K562 (cell line): ENCODE measurements at regions not wholly inside any gene's neighbourhood (a gene's known extent, or its start where the extent isn't known, plus 50 kb on each side); places are given as distances from the start of the nearest gene placed in this dataset.
A peak's percentile ranks its signal among the peaks of the same experiment; 100 is the strongest.

Experiments
- DDX20 ChIP-seq: fragments of 450-650 bp; IDR thresholded peaks from 2 replicates; pipeline ENCODE4 v1.6.1; 2016; ENCODE audit warnings: missing genetic modification characterization, low read depth, mild to moderate bottlenecking, missing compliant biosample characterization, moderate library complexity
- ESRRB ChIP-seq: fragments of 250-450 bp; sonication (Bioruptor Pico); IDR thresholded peaks from 2 replicates; pipeline ENCODE4 v1.5.0; 2020; ENCODE audit warnings: mild to moderate bottlenecking, moderate library complexity, borderline replicate concordance
- ETV5 ChIP-seq: sonication (generic); formaldehyde crosslinking; IDR thresholded peaks from 2 replicates; pipeline ENCODE4 v1.4.0; 2020; ENCODE audit warnings: low read depth, mild to moderate bottlenecking, missing genetic modification reagents
- GATA2 ChIP-seq: sonication (generic); formaldehyde crosslinking; IDR thresholded peaks from 2 replicates; pipeline ENCODE4 v1.4.0; 2020; ENCODE audit warnings: mild to moderate bottlenecking, missing genetic modification reagents
- HIVEP1 ChIP-seq: fragments of 250-450 bp; sonication (Bioruptor Pico); IDR thresholded peaks from 2 replicates; pipeline ENCODE4 v1.4.0; 2020; ENCODE audit warnings: mild to moderate bottlenecking
- KDM1A ChIP-seq, 2 experiments: fragments of 450-650 bp; IDR thresholded peaks; 2 replicates each; pipeline ENCODE4 v1.6.1; 2016; ENCODE audit warnings: mild to moderate bottlenecking in 2 of 2
- MAFF ChIP-seq: IDR thresholded peaks from 2 replicates; pipeline ENCODE4 v1.6.1; 2012; ENCODE audit warnings: low read length, improper control_type of control experiment
- MCM5 ChIP-seq: fragments of 450-650 bp; IDR thresholded peaks from 2 replicates; pipeline ENCODE4 v1.6.1; 2016; ENCODE audit warnings: low read depth
- MEF2A ChIP-seq: IDR thresholded peaks from 2 replicates; pipeline ENCODE4 v1.6.1; 2011; ENCODE audit warnings: low read depth, mild to moderate bottlenecking, low read length, moderate library complexity; ENCODE audit not compliant: control insufficient read depth
- POLR3G ChIP-seq: IDR thresholded peaks from 2 replicates; pipeline ENCODE4 v1.6.1; 2011; ENCODE audit not compliant: insufficient read length, insufficient replicate concordance; ENCODE audit errors: extremely low read depth
- PTBP1 ChIP-seq: fragments of 200-400 bp; formaldehyde crosslinking; IDR thresholded peaks from 2 replicates; pipeline ENCODE4 v1.6.1; 2017; ENCODE audit warnings: low read depth, low read length
- RCOR1 ChIP-seq, 2 experiments: IDR thresholded peaks; 2 replicates each; pipeline ENCODE4 v1.6.1; 2012; ENCODE audit warnings: low read depth in 2 of 2, low read length in 2 of 2, borderline replicate concordance in 1 of 2, improper control_type of control experiment in 1 of 2
- RHOXF2B ChIP-seq: fragments of 250-450 bp; sonication (Bioruptor Pico); conservative IDR thresholded peaks from 2 replicates; pipeline ENCODE4 v1.5.1; 2021
- RUNX1 ChIP-seq: sonication (generic); IDR thresholded peaks from 2 replicates; pipeline ENCODE4 v1.6.1; 2016; ENCODE audit warnings: antibody characterized with exemption, low read depth
- SMAD4 ChIP-seq: fragments of 250-450 bp; sonication (Bioruptor Pico); conservative IDR thresholded peaks from 2 replicates; pipeline ENCODE4 v1.8.0; 2021; ENCODE audit warnings: inconsistent platforms, mild to moderate bottlenecking, moderate library complexity
- SMC3 ChIP-seq: conservative IDR thresholded peaks from 2 replicates; pipeline ENCODE4 v1.6.1; 2011; ENCODE audit warnings: low read depth, low read length, improper control_type of control experiment; ENCODE audit not compliant: insufficient read depth
- TAL1 ChIP-seq: fragments of 450-650 bp; IDR thresholded peaks from 2 replicates; pipeline ENCODE4 v1.6.1; 2016; ENCODE audit warnings: mild to moderate bottlenecking
- TBP ChIP-seq: optimal IDR thresholded peaks from 2 replicates; pipeline ENCODE3; 2011; ENCODE audit warnings: low read depth, low read length, improper control_type of control experiment
- TCF7 ChIP-seq: sonication (generic); IDR thresholded peaks from 2 replicates; pipeline ENCODE4 v1.6.1; 2016; ENCODE audit warnings: antibody characterized with exemption, borderline replicate concordance
- TRIM24 ChIP-seq, 2 experiments: fragments of 450-650 bp; IDR thresholded peaks; 2 replicates each; pipeline ENCODE4 v1.6.1; 2016
- XRCC4 ChIP-seq: IDR thresholded peaks from one replicate; pipeline ENCODE4 v1.6.1; 2011; ENCODE audit not compliant: insufficient read depth, insufficient read length; ENCODE audit errors: extremely low read depth
- ZC3H11A ChIP-seq: IDR thresholded peaks from 2 replicates; pipeline ENCODE4 v1.6.1; 2012; ENCODE audit warnings: low read depth, low read length, improper control_type of control experiment
- ZNF12 ChIP-seq: sonication (generic); formaldehyde crosslinking; IDR thresholded peaks from 2 replicates; pipeline ENCODE4 v1.4.0; 2020; ENCODE audit warnings: mild to moderate bottlenecking, missing genetic modification reagents
- ZNF174 ChIP-seq: fragments of 250-450 bp; sonication (Bioruptor Pico); IDR thresholded peaks from 2 replicates; pipeline ENCODE4 v1.4.0; 2020; ENCODE audit warnings: mild to moderate bottlenecking
- ZNF589 ChIP-seq: fragments of 200-800 bp; sonication (Bioruptor generic); IDR thresholded peaks from 2 replicates; pipeline ENCODE4 v1.6.1; 2016; ENCODE audit warnings: low read depth, missing genetic modification characterization, missing compliant biosample characterization
- ZNF699 ChIP-seq: fragments of 250-450 bp; sonication (Bioruptor Pico); IDR thresholded peaks from 2 replicates; pipeline ENCODE4 v1.8.0; 2021; ENCODE audit warnings: mild to moderate bottlenecking, moderate library complexity; ENCODE audit not compliant: insufficient replicate concordance
- ZNF830 ChIP-seq: fragments of 250-450 bp; sonication (Bioruptor Pico); IDR thresholded peaks from 2 replicates; pipeline ENCODE4 v1.5.0; 2021; ENCODE audit warnings: mild to moderate bottlenecking
- TF ChIP-seq, protein P1 (sequence below): fragments of 450-650 bp; IDR thresholded peaks from 2 replicates; pipeline ENCODE4 v1.6.1; 2016; ENCODE audit warnings: antibody characterized with exemption
- TF ChIP-seq, protein P2 (sequence below): fragments of 200-800 bp; sonication (Bioruptor generic); IDR thresholded peaks from 2 replicates; pipeline ENCODE4 v1.6.1; 2017; ENCODE audit warnings: missing genetic modification characterization, missing compliant biosample characterization
- TF ChIP-seq, protein P3 (sequence below): fragments of 250-450 bp; sonication (Bioruptor Pico); IDR thresholded peaks from 2 replicates; pipeline ENCODE4 v1.8.0; 2022; ENCODE audit warnings: moderate library complexity, mild to moderate bottlenecking, inconsistent platforms

DNA sequence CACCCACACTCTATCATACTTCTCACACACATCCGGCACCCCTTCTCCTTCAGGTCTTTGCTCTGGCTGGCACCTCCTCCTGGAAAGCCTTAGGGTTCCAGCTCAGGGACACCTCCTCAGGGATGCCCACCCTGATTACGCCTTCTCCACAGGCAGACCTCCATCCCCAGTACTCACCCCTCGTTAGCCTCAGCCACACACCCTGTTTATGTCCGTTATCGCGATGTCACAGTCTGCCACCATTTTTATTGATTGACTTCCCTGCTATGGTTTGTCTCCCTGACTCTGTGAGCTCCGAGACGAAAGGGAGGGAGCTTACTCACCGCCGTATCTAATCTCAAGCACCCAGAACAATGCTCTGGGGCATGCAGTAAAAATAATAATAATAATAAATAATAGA, 191.7 kb upstream of the LHX5 start (continued):
- TF ChIP-seq KDM1A (IDR thresholded peaks at IDR 0.05): peak; percentile 87 to 89
- no peak for TF ChIP-seq ZC3H11A
- peak; percentile 92 for TF ChIP-seq PTBP1
- TF ChIP-seq RUNX1: no peak
- TF ChIP-seq POLR3G: no peak
- TF ChIP-seq, protein P1, sequence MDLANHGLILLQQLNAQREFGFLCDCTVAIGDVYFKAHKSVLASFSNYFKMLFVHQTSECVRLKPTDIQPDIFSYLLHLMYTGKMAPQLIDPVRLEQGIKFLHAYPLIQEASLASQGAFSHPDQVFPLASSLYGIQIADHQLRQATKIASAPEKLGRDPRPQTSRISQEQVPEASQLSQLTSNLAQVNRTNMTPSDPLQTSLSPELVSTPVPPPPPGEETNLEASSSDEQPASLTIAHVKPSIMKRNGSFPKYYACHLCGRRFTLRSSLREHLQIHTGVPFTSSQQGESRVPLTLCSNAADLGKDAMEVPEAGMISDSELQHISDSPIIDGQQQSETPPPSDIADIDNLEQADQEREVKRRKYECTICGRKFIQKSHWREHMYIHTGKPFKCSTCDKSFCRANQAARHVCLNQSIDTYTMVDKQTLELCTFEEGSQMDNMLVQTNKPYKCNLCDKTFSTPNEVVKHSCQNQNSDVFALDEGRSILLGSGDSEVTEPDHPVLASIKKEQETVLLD: no peak
- peak; percentile 59 for TF ChIP-seq SMAD4 (CRISPR knock-in tag)
- TF ChIP-seq ZNF589 (CRISPR knock-in tag): no peak
- TF ChIP-seq MAFF: no peak
- TF ChIP-seq ZNF12 (CRISPR knock-in tag): 0 out of 2 replicates have a peak, but pooled peaks have one; percentile 25
- TF ChIP-seq ETV5 (CRISPR knock-in tag): no peak
- TF ChIP-seq, protein P2, sequence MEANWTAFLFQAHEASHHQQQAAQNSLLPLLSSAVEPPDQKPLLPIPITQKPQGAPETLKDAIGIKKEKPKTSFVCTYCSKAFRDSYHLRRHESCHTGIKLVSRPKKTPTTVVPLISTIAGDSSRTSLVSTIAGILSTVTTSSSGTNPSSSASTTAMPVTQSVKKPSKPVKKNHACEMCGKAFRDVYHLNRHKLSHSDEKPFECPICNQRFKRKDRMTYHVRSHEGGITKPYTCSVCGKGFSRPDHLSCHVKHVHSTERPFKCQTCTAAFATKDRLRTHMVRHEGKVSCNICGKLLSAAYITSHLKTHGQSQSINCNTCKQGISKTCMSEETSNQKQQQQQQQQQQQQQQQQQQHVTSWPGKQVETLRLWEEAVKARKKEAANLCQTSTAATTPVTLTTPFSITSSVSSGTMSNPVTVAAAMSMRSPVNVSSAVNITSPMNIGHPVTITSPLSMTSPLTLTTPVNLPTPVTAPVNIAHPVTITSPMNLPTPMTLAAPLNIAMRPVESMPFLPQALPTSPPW (CRISPR knock-in tag): peak; percentile 58
- no peak for TF ChIP-seq ZNF174
- no peak for TF ChIP-seq TBP
- TF ChIP-seq, protein P3, sequence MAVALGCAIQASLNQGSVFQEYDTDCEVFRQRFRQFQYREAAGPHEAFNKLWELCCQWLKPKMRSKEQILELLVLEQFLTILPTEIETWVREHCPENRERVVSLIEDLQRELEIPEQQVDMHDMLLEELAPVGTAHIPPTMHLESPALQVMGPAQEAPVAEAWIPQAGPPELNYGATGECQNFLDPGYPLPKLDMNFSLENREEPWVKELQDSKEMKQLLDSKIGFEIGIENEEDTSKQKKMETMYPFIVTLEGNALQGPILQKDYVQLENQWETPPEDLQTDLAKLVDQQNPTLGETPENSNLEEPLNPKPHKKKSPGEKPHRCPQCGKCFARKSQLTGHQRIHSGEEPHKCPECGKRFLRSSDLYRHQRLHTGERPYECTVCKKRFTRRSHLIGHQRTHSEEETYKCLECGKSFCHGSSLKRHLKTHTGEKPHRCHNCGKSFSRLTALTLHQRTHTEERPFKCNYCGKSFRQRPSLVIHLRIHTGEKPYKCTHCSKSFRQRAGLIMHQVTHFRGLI (CRISPR knock-in tag): no peak
- TF ChIP-seq RCOR1 (IDR thresholded peaks at IDR 0.05; ENCODE audit: borderline replicate concordance in 1 of 2, low read depth in 2 of 2, low read length in 2 of 2): peak in 1 of 2 experiments; percentile 79; a peak in 1 of 4 replicates
- TF ChIP-seq TCF7: no peak
- TF ChIP-seq HIVEP1: no peak
- TF ChIP-seq MEF2A: no peak
- no peak for TF ChIP-seq MCM5
- no peak for TF ChIP-seq RHOXF2B (CRISPR knock-in tag)
- no peak for TF ChIP-seq XRCC4
- TF ChIP-seq ESRRB: no peak
- TF ChIP-seq ZNF699 (CRISPR knock-in tag): no peak
- no peak for TF ChIP-seq DDX20 (tag)
- peak in 1 of 2 experiments; percentile 52; a peak in 1 of 4 replicates for TF ChIP-seq TRIM24 (IDR thresholded peaks at IDR 0.05)
- peak; percentile 58; the same call in 1 of the 2 replicates for TF ChIP-seq GATA2 (CRISPR knock-in tag)
- TF ChIP-seq SMC3: no peak
- no peak for TF ChIP-seq ZNF830
- peak; percentile 80 for TF ChIP-seq TAL1
